Fibroblast of lung (primary cell): ENCODE measurements at regions not wholly inside any gene's neighbourhood (a gene's known extent, or its start where the extent isn't known, plus 50 kb on each side); places are given as distances from the start of the nearest gene placed in this dataset.

ENCODE experiments used
- DNase-seq, 2 donors: peaks; one replicate each; pipeline versions ENCODE4 v3.0.0 to v3.0.0-alpha.2; 2010; ENCODE audit warnings: low read depth in 2 of 2
- H2AFZ ChIP-seq: 2 replicates; pipeline ENCODE4 v1.5.1; 2012; ENCODE audit warnings: low read length, control low read depth, inconsistent platforms
- H3K27ac ChIP-seq: 2 replicates; pipeline ENCODE4 v1.5.1; 2011; ENCODE audit warnings: low read length, control low read depth; ENCODE audit not compliant: insufficient read depth
- H3K27me3 ChIP-seq: 2 replicates; pipeline ENCODE4 v1.5.1; 2011; ENCODE audit warnings: mild to moderate bottlenecking, low read length; ENCODE audit not compliant: control insufficient read depth, insufficient read depth
- H3K36me3 ChIP-seq: 2 replicates; pipeline ENCODE4 v1.5.1; 2011; ENCODE audit warnings: low read length; ENCODE audit not compliant: control insufficient read depth, insufficient read depth
- H3K4me1 ChIP-seq: 2 replicates; pipeline ENCODE4 v1.5.1; 2011; ENCODE audit warnings: low read length; ENCODE audit not compliant: control insufficient read depth, insufficient read depth; ENCODE audit errors: extremely low read depth
- H3K4me2 ChIP-seq: 2 replicates; pipeline ENCODE4 v1.5.1; 2011; ENCODE audit warnings: low read length, control low read depth; ENCODE audit not compliant: insufficient read depth; ENCODE audit errors: extremely low read depth
- H3K4me3 ChIP-seq, 4 experiments: fragments of 200-600 bp in 1 of 4; sonication (generic) in 1 of 4; replicated peaks in 1 of 4; 2 replicates each; pipeline ENCODE4 v1.5.1; 2011 to 2016; ENCODE audit warnings: low read length in 4 of 4, low read depth in 3 of 4, mild to moderate bottlenecking in 3 of 4, control low read depth in 2 of 4, inconsistent platforms in 1 of 4, mixed read lengths in 1 of 4; ENCODE audit not compliant: insufficient read depth in 1 of 4; ENCODE audit errors: control extremely low read depth in 1 of 4
- H3K79me2 ChIP-seq: 2 replicates; pipeline ENCODE4 v1.5.1; 2012; ENCODE audit warnings: mild to moderate bottlenecking, low read length, inconsistent platforms; ENCODE audit not compliant: control insufficient read depth, insufficient read depth
- H3K9ac ChIP-seq: 2 replicates; pipeline ENCODE4 v1.5.1; 2011; ENCODE audit warnings: mild to moderate bottlenecking, low read length, control low read depth; ENCODE audit not compliant: insufficient read depth
- H3K9me3 ChIP-seq: 2 replicates; pipeline ENCODE4 v1.5.1; 2012; ENCODE audit warnings: low read depth, low read length; ENCODE audit not compliant: control insufficient read depth, insufficient read depth
- H4K20me1 ChIP-seq: 2 replicates; pipeline ENCODE4 v1.5.1; 2011; ENCODE audit warnings: low read length; ENCODE audit not compliant: control insufficient read depth, insufficient read depth; ENCODE audit errors: extremely low read depth
- EZH2 ChIP-seq: IDR thresholded peaks from 2 replicates; pipeline ENCODE4 v1.5.1; 2012; ENCODE audit warnings: low read length, control low read depth, mild to moderate bottlenecking; ENCODE audit errors: missing control alignments
- TF ChIP-seq, protein P1 (sequence below), 2 donors: IDR thresholded peaks in 1 of 2; conservative IDR thresholded peaks in 1 of 2; 1 replicate in 1 of 2; 2 replicates in 1 of 2; pipeline ENCODE4 v1.5.1; 2011 to 2012; ENCODE audit warnings: low read length in 2 of 2, control low read depth in 1 of 2, inconsistent platforms in 1 of 2, low read depth in 1 of 2, mild to moderate bottlenecking in 1 of 2

DNA sequence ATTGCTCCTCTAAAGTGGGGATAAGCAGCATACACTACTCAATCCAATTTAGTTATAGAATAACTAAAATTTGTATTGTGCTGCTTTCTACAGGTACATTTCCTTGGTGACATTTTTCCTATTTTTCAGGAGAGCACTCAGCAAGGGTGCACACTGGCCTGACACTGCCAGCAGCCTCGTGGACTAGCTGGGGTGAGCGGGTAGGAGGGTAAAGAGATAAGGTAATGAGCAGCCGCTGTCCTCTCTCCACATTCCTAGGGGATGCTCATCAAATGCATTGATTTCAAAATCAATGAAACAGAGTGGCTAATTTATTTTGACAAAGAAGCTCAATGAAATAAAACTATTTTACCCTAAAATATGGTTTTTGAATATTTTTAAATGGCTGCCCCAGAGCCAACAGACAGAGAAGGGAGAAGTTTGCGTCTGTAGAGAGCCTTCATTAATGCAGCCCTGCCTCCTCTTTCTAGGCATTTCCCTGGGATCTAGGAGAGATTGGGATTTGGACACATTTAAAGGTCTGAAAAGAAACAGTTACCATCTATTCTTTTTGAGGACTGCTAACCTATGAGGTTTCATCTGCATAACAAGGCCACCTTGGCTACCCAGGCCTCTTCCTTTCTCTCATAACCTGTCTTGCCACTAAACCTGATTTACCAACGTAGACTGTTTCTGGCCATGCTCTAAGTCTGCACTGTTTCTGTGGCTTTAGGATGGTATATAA, 561.0 kb downstream of the IPMK start:
- TF ChIP-seq, protein P1, sequence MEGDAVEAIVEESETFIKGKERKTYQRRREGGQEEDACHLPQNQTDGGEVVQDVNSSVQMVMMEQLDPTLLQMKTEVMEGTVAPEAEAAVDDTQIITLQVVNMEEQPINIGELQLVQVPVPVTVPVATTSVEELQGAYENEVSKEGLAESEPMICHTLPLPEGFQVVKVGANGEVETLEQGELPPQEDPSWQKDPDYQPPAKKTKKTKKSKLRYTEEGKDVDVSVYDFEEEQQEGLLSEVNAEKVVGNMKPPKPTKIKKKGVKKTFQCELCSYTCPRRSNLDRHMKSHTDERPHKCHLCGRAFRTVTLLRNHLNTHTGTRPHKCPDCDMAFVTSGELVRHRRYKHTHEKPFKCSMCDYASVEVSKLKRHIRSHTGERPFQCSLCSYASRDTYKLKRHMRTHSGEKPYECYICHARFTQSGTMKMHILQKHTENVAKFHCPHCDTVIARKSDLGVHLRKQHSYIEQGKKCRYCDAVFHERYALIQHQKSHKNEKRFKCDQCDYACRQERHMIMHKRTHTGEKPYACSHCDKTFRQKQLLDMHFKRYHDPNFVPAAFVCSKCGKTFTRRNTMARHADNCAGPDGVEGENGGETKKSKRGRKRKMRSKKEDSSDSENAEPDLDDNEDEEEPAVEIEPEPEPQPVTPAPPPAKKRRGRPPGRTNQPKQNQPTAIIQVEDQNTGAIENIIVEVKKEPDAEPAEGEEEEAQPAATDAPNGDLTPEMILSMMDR (conservative IDR thresholded peaks at IDR 0.05 in 1 of 2, IDR thresholded peaks at IDR 0.05 in 1 of 2; ENCODE audit: low read depth in 1 of 2, low read length in 2 of 2) = no peak
- TF ChIP-seq EZH2 = no peak
- no peak for DNase-seq

DNA sequence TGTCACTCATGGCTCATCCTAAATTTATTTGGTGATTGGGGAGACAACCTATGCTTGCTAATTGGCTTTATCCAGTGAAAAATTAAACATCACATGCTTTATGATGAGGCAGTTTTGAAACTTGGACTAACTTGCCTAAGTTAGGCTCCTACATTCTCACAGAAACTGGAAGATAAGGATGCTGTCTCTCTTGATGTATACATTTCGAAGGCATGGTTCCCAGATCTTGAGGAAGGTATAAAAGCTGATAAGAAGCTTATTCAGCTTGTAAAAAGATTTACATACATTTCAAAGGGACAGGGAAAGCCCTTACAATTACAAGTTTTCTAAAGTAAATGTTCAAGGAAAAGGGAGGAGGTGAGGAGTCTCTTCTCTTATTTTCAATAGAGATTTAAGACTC, 561.7 kb downstream of the IPMK start:
- no peak overlapping the region for H2AFZ ChIP-seq
- DNase-seq = no peak
- no peaks in the 10 kb centered on the region for H4K20me1 ChIP-seq
- no peak overlapping the region for H3K9ac ChIP-seq
- H3K79me2 ChIP-seq = no peaks in the 10 kb centered on the region
- no peaks in the 10 kb centered on the region for H3K4me1 ChIP-seq
- H3K27me3 ChIP-seq = no peaks in the 10 kb centered on the region
- no peaks in the 10 kb centered on the region for H3K36me3 ChIP-seq
- no peaks in the 10 kb centered on the region for H3K9me3 ChIP-seq
- H3K4me2 ChIP-seq = no peak overlapping the region
- TF ChIP-seq, protein P1 (conservative IDR thresholded peaks at IDR 0.05 in 1 of 2, IDR thresholded peaks at IDR 0.05 in 1 of 2; ENCODE audit: low read depth in 1 of 2, low read length in 2 of 2) = no peak
- TF ChIP-seq EZH2 = no peak
- H3K27ac ChIP-seq = no peak overlapping the region
- no peak overlapping the region for H3K4me3 ChIP-seq

More for the DNA sequence above, 561.0 kb downstream of the IPMK start:
- Histone ChIP-seq H3K27ac (no peak overlapping the region), H3K4me1 (no peaks in the 10 kb centered on the region), H3K4me3 (no peak overlapping the region), H3K36me3 (no peaks in the 10 kb centered on the region), H3K9ac (no peak overlapping the region), H2AFZ (no peak overlapping the region), H3K79me2 (no peaks in the 10 kb centered on the region), H4K20me1 (no peaks in the 10 kb centered on the region), H3K9me3 (no peaks in the 10 kb centered on the region), H3K4me2 (no peak overlapping the region), H3K27me3 (no peaks in the 10 kb centered on the region)

DNA sequence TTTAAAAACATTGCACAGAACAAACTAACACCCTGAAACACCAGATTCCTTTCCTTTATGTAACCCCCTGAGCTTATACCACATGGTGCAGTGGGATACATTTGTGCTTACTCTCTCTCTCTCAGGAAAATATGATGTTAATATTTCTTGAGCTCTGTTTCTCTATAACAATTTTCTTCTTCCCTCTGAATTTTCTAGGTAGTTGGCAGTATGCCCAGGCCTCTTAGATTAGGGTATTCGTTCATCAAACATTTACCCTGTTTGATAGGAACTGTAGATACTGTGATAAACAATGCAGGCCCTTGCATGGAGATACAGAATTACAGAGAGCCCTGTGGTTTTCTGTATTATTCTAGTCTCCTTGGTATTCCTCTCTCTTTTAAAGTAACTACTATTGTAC, 567.8 kb downstream of the IPMK start:
- H3K4me3 ChIP-seq = no peak overlapping the region
- H3K79me2 ChIP-seq = no peaks in the 10 kb centered on the region
- no peak overlapping the region for H2AFZ ChIP-seq
- H3K27me3 ChIP-seq = no peaks in the 10 kb centered on the region
- TF ChIP-seq, protein P1 (conservative IDR thresholded peaks at IDR 0.05 in 1 of 2, IDR thresholded peaks at IDR 0.05 in 1 of 2; ENCODE audit: low read depth in 1 of 2, low read length in 2 of 2) = no peak
- TF ChIP-seq EZH2 = no peak
- no peaks in the 10 kb centered on the region for H3K9me3 ChIP-seq
- no peaks in the 10 kb centered on the region for H4K20me1 ChIP-seq
- H3K4me2 ChIP-seq = no peak overlapping the region
- H3K27ac ChIP-seq = no peak overlapping the region
- H3K4me1 ChIP-seq = peaks cover 3% of the 10 kb centered on the region
- peak in 1 of 2 donors; percentile 27 for DNase-seq
- H3K9ac ChIP-seq = no peak overlapping the region
- H3K36me3 ChIP-seq = no peaks in the 10 kb centered on the region
